ENCODE measurements at regions not wholly inside any gene's neighbourhood (a gene's known extent, or its start where the extent isn't known, plus 50 kb on each side); places are given as distances from the start of the nearest gene placed in this dataset.

DNA sequence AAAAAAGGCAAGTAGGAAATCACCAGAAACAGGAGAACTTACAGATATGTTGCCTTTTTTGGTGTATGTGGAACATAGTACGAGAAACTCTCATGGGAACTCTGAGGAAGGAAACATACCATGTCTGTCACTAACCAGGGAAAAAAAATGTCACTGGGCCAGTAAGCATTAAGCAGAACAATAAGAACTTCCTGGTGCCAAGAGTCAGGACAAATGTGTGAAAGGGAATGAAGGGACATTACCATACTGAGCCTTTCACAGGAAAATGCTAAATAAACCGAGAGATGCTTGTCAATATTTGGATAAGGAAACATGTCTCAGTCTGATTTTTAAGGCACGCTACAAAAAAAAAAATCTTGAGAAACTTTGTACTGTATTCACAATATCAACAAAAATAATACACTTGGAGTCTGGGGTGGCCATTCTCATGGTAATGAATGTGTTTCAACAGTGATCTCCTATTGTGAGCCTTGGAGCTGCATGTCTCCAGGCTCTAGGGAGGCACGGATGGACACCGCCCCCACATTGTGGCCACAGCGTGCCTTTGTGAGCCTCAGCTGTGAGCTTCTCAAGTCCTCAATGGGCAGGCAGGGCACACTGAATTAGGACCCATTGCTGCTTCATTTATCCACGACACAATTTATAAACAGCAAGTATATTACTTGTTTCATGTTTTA lies 113.0 kb upstream of the ARGLU1 start:
- peak; percentile 67 for DNase-seq (ENCODE audit: low spot score)

DNA sequence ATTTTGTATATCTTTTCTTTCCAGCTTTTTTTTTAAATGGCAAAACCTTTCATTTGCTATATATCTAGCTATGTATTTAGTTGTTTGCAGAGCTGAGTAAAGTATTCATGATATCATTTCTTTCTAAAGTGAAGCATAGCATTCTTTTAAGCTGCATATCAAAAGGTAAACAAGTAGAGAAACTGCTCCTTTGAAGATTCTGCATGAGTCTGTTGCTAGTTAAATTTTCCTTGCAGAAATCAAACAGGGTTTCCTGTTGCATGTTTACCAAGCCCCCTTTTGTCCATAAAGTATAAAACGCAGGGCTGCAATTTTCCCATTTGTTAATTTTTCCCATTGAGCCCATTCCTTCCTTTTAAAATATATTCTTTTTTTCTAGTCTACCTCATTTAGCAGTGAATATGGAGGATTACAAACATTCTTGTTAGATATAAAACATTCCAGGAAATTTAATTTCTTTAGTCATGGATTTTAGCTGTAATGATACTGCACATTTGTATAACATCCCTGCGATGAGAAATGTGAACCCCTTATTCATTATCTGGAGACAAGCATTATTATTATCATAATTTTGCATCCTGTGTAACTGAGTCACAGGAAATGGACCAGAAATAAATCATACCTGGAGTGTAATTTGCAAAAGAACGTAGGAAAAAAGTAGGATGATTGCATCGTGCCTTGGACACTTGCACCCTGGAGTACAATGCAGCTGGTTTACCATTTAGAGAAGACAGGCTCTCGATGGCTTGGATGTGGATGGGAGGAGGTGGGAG lies 110.9 kb upstream of the ARGLU1 start:
- no peak for DNase-seq (ENCODE audit: low spot score)

DNA sequence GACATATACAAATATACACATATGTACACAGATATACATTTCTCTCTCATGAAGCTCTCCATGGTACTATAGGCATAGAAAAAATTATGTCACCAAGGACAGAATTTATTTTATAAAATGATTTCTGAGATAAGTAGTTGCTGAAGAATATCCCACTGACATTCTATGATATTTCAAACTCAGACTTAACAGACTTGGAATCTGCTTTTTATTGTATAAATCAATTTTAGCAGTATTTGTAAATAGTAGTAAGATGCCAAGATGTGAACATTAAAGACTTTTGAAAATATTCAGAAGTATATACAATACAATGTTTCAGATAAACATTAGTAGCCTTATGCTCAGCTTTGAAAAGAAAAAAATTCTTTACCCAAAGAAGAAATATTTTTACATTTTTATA lies 107.4 kb upstream of the ARGLU1 start:
- DNase-seq (ENCODE audit: low spot score), result no peak

- no peak for DNase-seq (ENCODE audit: low spot score)
These were observed 93.0 kb upstream of the ARGLU1 start for GRCh38 chr13:106660746-106661625.

GRCh38 chr13:106657104-106657503 lies 89.2 kb upstream of the ARGLU1 start:
- no peak for DNase-seq (ENCODE audit: low spot score)

GRCh38 chr13:106656186-106656585 lies 88.2 kb upstream of the ARGLU1 start:
- no peak for DNase-seq (ENCODE audit: low spot score)

- no peak for DNase-seq (ENCODE audit: low spot score)
These were observed 83.5 kb upstream of the ARGLU1 start for GRCh38 chr13:106651442-106651841.

DNA sequence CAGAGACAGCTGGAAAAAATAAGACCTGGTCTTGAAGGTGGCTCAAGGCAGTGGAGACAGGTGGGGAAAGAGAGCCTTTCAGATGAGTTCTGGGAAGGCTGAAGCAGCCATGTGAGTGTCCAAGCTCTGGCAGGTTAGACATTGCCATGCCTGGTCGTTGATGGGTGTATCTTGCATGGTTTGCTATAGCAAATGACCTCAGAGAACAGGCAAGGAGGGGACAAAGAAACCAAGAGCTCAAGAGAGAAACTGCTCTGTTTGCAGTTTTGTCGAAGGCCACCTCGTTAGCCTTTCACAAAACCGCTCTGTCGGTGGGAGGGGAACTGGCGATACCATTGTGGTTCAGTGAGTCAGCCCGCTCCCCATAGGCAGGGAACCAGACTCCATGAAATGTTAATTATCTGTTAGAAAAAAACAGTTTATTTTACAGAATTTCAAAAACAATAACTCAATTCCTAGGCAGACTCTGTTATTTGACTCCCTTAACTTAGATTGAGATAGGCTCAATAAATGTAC lies 82.8 kb upstream of the ARGLU1 start:
- DNase-seq (ENCODE audit: low spot score), result no peak

GRCh38 chr13:106649495-106649894 lies 81.6 kb upstream of the ARGLU1 start:
- DNase-seq (ENCODE audit: low spot score), result no peak

DNA sequence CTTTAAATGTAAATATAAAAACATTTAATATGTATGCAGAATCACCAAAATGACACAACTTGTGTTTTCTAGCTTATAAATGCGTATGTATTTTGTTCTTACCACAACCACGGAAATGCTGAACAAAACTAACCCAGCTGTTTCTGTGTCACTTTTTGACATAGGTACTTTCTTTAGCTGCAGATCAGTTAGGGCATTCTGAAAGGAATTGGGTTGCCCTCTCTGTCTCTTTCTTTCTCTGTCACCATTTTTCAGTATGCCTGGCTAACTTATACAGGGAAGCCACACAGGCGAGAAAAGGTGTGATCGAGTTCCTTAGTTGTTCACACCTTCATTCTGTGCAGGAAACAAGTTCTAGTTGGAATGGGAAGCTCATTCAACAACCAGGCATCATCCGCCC lies 72.6 kb upstream of the ARGLU1 start:
- DNase-seq (ENCODE audit: low spot score), result no peak

GRCh38 chr13:106637519-106637918 lies 69.6 kb upstream of the ARGLU1 start:
- DNase-seq (ENCODE audit: low spot score), result no peak

DNA sequence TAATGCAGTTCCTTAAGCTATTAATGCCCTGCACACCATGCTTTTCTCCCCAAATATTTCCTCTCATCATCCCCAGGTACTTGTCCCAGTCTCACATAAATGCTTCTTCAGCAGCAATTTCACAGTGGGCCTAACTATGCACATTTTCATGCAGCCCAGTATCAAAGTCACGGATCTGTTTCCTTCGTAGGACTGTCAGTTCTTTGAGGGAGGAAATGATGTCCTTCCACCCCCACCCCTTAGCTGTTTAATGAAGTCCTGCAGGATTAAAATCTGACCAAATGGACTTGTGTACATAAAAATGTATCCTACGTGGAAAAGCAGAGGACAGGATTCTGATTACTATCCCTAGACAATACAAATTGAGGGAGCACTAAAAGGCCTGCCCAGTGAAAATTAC lies 68.6 kb upstream of the ARGLU1 start:
- no peak for DNase-seq (ENCODE audit: low spot score)

DNA sequence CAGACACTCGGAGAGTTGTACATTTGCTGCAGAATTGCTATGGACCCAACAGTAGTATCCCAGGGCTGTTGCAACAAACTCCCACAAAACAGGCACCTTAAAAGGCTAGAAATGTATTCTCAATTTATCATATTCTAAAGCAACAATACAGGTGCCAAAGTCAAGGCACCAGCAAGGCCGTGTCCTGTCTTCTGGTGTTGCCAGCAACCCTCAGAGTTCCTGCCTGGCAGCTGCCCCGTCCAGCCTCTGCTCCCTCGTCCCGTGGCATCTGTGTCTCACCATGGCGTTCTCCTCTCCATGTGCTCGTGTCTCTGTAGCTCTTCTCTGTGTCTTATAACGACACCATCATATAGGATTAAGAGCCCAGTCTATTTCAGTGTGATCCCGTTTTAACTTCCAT lies 67.7 kb upstream of the ARGLU1 start:
- DNase-seq (ENCODE audit: low spot score), result no peak

- DNase-seq (ENCODE audit: low spot score), result no peak
These were observed 65.4 kb upstream of the ARGLU1 start for GRCh38 chr13:106633321-106633720.

DNA sequence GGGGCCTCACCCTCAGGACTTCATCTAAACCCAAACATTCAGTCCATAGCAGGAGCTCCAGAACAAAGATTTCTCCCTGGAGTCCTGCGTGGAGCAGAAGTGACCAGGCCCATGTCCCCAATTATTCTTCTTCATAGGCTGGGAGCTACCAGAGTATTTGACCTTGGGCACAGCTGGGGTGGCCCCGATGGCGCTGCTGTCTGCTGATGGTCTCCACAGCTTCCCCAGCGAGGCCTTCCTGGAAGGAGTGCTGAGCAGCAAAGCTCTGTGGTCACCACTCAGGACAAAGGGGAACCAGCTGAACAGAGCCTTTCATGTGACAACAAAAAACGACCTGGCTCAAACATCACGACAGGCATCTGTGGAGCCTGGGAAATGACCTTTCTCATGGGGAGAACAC lies 62.7 kb upstream of the ARGLU1 start:
- no peak for DNase-seq (ENCODE audit: low spot score)

DNA sequence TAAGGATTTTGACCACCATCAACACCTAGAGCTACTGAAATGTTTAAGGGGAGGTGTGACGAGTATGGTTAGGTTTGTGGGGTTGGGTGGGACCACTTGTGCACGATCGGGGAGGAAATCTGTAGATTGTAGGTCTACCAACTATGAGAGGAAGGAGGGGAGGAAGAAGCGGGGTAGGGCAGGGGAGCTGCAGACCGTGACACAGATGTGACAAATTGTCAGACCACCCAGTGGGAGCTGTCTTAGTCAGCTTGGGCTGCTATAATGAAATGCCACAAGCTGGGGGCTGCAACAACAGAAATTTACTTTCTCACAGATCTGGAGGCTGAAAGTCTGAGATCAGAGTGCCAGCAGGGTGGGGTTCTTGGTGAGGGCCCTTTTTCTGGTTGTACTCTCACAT lies 62.2 kb upstream of the ARGLU1 start:
- no peak for DNase-seq (ENCODE audit: low spot score)

GRCh38 chr13:106628936-106629659 lies 61.2 kb upstream of the ARGLU1 start:
- DNase-seq (ENCODE audit: low spot score), result no peak

DNA sequence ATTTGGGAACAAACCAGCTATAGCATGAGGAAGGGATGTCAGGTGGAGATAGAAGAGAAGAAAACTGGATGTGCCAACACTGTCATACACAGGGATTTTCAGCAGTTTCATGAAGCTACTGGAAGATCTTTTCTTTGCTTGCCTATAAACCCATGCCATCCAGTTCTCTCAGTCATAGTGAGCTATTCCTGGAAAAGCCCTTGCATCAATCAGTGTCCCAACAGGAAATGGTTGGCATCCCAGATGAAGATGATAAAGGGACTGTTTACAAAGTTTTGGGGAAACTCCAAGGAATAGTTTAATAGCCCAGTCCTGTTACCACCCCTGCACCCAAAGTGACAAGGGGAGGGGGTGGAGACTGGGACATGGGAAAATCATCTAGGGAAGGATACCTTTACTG lies 58.5 kb upstream of the ARGLU1 start:
- DNase-seq (ENCODE audit: low spot score), result no peak

GRCh38 chr13:106625578-106625977 lies 57.6 kb upstream of the ARGLU1 start:
- DNase-seq (ENCODE audit: low spot score), result no peak

GRCh38 chr13:106623799-106624460 lies 56.0 kb upstream of the ARGLU1 start:
- DNase-seq (ENCODE audit: low spot score), result no peak

- DNase-seq (ENCODE audit: low spot score), result no peak
These were observed 53.9 kb upstream of the ARGLU1 start for GRCh38 chr13:106621833-106622232.

All from globus pallidus (tissue), 1 donor.